ENCODE measurements at regions not wholly inside any gene's neighbourhood (a gene's known extent, or its start where the extent isn't known, plus 50 kb on each side); places are given as distances from the start of the nearest gene placed in this dataset.
A peak's percentile ranks its signal among the peaks of the same experiment; 100 is the strongest.

DNA sequence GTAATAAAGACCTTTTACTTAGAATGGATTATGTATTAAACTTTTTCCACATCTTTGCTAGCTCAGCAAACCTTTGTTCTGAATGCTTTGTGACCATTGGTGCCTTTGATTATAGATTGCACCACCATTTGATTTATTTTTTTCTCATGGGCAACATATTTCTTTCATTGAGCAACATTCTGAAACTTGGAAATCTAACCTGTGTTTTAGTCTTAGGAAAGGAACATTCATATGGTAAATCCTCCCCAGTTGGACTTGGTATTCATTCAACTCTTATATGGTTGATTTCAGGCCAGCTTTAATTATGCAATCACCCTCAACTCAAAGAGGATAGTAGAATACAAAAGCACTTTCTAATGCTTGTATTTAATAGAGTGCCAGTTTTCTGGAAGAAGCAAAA lies 1077.9 kb upstream of the ZEB2 start:
- TF ChIP-seq, protein P1, sequence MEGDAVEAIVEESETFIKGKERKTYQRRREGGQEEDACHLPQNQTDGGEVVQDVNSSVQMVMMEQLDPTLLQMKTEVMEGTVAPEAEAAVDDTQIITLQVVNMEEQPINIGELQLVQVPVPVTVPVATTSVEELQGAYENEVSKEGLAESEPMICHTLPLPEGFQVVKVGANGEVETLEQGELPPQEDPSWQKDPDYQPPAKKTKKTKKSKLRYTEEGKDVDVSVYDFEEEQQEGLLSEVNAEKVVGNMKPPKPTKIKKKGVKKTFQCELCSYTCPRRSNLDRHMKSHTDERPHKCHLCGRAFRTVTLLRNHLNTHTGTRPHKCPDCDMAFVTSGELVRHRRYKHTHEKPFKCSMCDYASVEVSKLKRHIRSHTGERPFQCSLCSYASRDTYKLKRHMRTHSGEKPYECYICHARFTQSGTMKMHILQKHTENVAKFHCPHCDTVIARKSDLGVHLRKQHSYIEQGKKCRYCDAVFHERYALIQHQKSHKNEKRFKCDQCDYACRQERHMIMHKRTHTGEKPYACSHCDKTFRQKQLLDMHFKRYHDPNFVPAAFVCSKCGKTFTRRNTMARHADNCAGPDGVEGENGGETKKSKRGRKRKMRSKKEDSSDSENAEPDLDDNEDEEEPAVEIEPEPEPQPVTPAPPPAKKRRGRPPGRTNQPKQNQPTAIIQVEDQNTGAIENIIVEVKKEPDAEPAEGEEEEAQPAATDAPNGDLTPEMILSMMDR (IDR thresholded peaks at IDR 0.05), result no peak
- peak in 1 of 4 donors; percentile 7 for TF ChIP-seq POLR2AphosphoS5 (IDR thresholded peaks at IDR 0.05)

All from sigmoid colon (tissue), 4 donors.